IPS DF 6.9 (cell line): ENCODE measurements at regions not wholly inside any gene's neighbourhood (a gene's known extent, or its start where the extent isn't known, plus 50 kb on each side); places are given as distances from the start of the nearest gene placed in this dataset.

Experiments
- DNase-seq: peaks from one replicate; pipeline ENCODE4 v3.0.0-alpha.2; 2013; ENCODE audit warnings: low read depth, low spot score
- H3K27ac ChIP-seq: one replicate; pipeline ENCODE4 v1.5.1; 2013; ENCODE audit warnings: low read length, control low read depth
- H3K27me3 ChIP-seq: 2 replicates; pipeline ENCODE4 v1.6.1; 2013; ENCODE audit warnings: mild to moderate bottlenecking, low read length; ENCODE audit not compliant: control insufficient read depth, insufficient read depth
- H3K36me3 ChIP-seq: 2 replicates; pipeline ENCODE4 v1.6.1; 2013; ENCODE audit warnings: low read length; ENCODE audit not compliant: control insufficient read depth, insufficient read depth
- H3K4me1 ChIP-seq: 2 replicates; pipeline ENCODE4 v1.6.1; 2013; ENCODE audit warnings: low read length; ENCODE audit not compliant: control insufficient read depth, insufficient read depth
- H3K4me3 ChIP-seq: 2 replicates; pipeline ENCODE4 v1.5.1; 2013; ENCODE audit warnings: mild to moderate bottlenecking, low read length
- H3K9me3 ChIP-seq: 2 replicates; pipeline ENCODE4 v1.6.1; 2013; ENCODE audit warnings: low read length, inconsistent platforms; ENCODE audit not compliant: control insufficient read depth, insufficient read depth
- WGBS: extraction: QIAGEN DNeasy Blood & Tissue Kit; methylation state at CpG from one replicate; pipeline ENCODE4 v1.1.7; 2013; ENCODE audit warnings: mixed read lengths, missing lambda C conversion rate; ENCODE audit not compliant: insufficient read length, insufficient coverage; 5-methylcytosine and 5-hydroxymethylcytosine counted together

GRCh38 chr16:50932348-50932935 is 190.6 kb downstream of the CYLD start:
- no peak for DNase-seq
- H3K9me3 ChIP-seq = no peaks in the 10 kb centered on the region

GRCh38 chr16:50928065-50928464 is 186.2 kb downstream of the CYLD start:
- Histone ChIP-seq H3K4me1 (no peaks in the 10 kb centered on the region), H3K27ac (no peak overlapping the region), H3K27me3 (no peaks in the 10 kb centered on the region), H3K36me3 (no peaks in the 10 kb centered on the region), H3K9me3 (no peaks in the 10 kb centered on the region), H3K4me3 (no peak overlapping the region)
- no peak for DNase-seq
- WGBS = no CpG with 5 or more reads among the region's 5 CpGs

More at GRCh38 chr16:50932348-50932935, 190.6 kb downstream of the CYLD start:
- Histone ChIP-seq H3K27me3 (no peaks in the 10 kb centered on the region), H3K4me1 (no peaks in the 10 kb centered on the region), H3K36me3 (no peaks in the 10 kb centered on the region), H3K4me3 (no peak overlapping the region), H3K27ac (no peak overlapping the region)

- H3K27ac ChIP-seq = no peak overlapping the region
- no peaks in the 10 kb centered on the region for H3K4me1 ChIP-seq
- no peak overlapping the region for H3K4me3 ChIP-seq
- DNase-seq = no peak
- no peaks in the 10 kb centered on the region for H3K36me3 ChIP-seq
- H3K27me3 ChIP-seq = no peaks in the 10 kb centered on the region
- no CpG with 5 or more reads among the region's 7 CpGs for WGBS
- no peaks in the 10 kb centered on the region for H3K9me3 ChIP-seq
Measured at GRCh38 chr16:50925758-50926357, 184.0 kb downstream of the CYLD start.

GRCh38 chr16:50924759-50925545 is 183.1 kb downstream of the CYLD start:
- Histone ChIP-seq H3K27ac (no peak overlapping the region), H3K4me1 (no peaks in the 10 kb centered on the region), H3K9me3 (no peaks in the 10 kb centered on the region), H3K36me3 (no peaks in the 10 kb centered on the region), H3K27me3 (no peaks in the 10 kb centered on the region), H3K4me3 (no peak overlapping the region)
- DNase-seq = no peak
- WGBS = no CpG with 5 or more reads among the region's 8 CpGs

GRCh38 chr16:50917950-50918703 is 176.2 kb downstream of the CYLD start:
- DNase-seq = no peak
- WGBS = no CpG with 5 or more reads among the region's 16 CpGs

GRCh38 chr16:50916040-50916439 is 174.2 kb downstream of the CYLD start:
- DNase-seq = no peak
- H3K27me3 ChIP-seq = no peaks in the 10 kb centered on the region
- H3K4me1 ChIP-seq = no peaks in the 10 kb centered on the region
- no peak overlapping the region for H3K27ac ChIP-seq
- H3K4me3 ChIP-seq = no peak overlapping the region
- no peaks in the 10 kb centered on the region for H3K9me3 ChIP-seq
- H3K36me3 ChIP-seq = no peaks in the 10 kb centered on the region

More at GRCh38 chr16:50917950-50918703, 176.2 kb downstream of the CYLD start:
- H3K36me3 ChIP-seq = no peaks in the 10 kb centered on the region
- no peaks in the 10 kb centered on the region for H3K4me1 ChIP-seq
- H3K27ac ChIP-seq = no peak overlapping the region
- H3K27me3 ChIP-seq = no peaks in the 10 kb centered on the region
- no peak overlapping the region for H3K4me3 ChIP-seq
- H3K9me3 ChIP-seq = no peaks in the 10 kb centered on the region

GRCh38 chr16:50915120-50915519 is 173.2 kb downstream of the CYLD start:
- Histone ChIP-seq H3K9me3 (no peaks in the 10 kb centered on the region), H3K4me1 (no peaks in the 10 kb centered on the region), H3K27ac (no peak overlapping the region), H3K36me3 (no peaks in the 10 kb centered on the region), H3K4me3 (no peak overlapping the region), H3K27me3 (no peaks in the 10 kb centered on the region)
- no peak for DNase-seq
- WGBS = no CpG with 5 or more reads among the region's 2 CpGs

GRCh38 chr16:50910736-50911100 is 168.8 kb downstream of the CYLD start:
- no peaks in the 10 kb centered on the region for H3K27me3 ChIP-seq
- H3K27ac ChIP-seq = no peak overlapping the region
- WGBS = no CpG with 5 or more reads among the region's 10 CpGs
- H3K4me1 ChIP-seq = no peaks in the 10 kb centered on the region
- no peak overlapping the region for H3K4me3 ChIP-seq
- no peak for DNase-seq
- no peaks in the 10 kb centered on the region for H3K36me3 ChIP-seq
- H3K9me3 ChIP-seq = no peaks in the 10 kb centered on the region

- no peaks in the 10 kb centered on the region for H3K4me1 ChIP-seq
- no CpG with 5 or more reads among the region's 10 CpGs for WGBS
- H3K27me3 ChIP-seq = no peaks in the 10 kb centered on the region
- no peak overlapping the region for H3K4me3 ChIP-seq
- H3K9me3 ChIP-seq = no peaks in the 10 kb centered on the region
- H3K36me3 ChIP-seq = no peaks in the 10 kb centered on the region
- DNase-seq = no peak
- H3K27ac ChIP-seq = no peak overlapping the region
Measured at GRCh38 chr16:50909831-50910735, 168.2 kb downstream of the CYLD start.

- no peaks in the 10 kb centered on the region for H3K9me3 ChIP-seq
- no peaks in the 10 kb centered on the region for H3K27me3 ChIP-seq
- H3K4me1 ChIP-seq = no peaks in the 10 kb centered on the region
- no peak for DNase-seq
- no peak overlapping the region for H3K4me3 ChIP-seq
- H3K27ac ChIP-seq = no peak overlapping the region
- no peaks in the 10 kb centered on the region for H3K36me3 ChIP-seq
- WGBS = no CpG with 5 or more reads among the region's 7 CpGs
Measured at GRCh38 chr16:50908468-50908867, 166.6 kb downstream of the CYLD start.
